ENCODE measurements at regions not wholly inside any gene's neighbourhood (a gene's known extent, or its start where the extent isn't known, plus 50 kb on each side); places are given as distances from the start of the nearest gene placed in this dataset.

GRCh38 chr2:221969087-221969829 is 329.5 kb downstream of the PAX3 start:
- no peaks in the 10 kb centered on the region for H3K79me2 ChIP-seq (ENCODE audit: control insufficient read depth, insufficient read depth, low read length)
- no peak overlapping the region for H3K9ac ChIP-seq (ENCODE audit: insufficient read depth, low read length)
- H3K4me2 ChIP-seq (ENCODE audit: extremely low read depth, insufficient read depth, low read length), result no peak overlapping the region
- H2AFZ ChIP-seq (ENCODE audit: low read length), result no peak overlapping the region
- H3K9me3 ChIP-seq (ENCODE audit: control insufficient read depth, insufficient read depth, low read depth, low read length), result no peaks in the 10 kb centered on the region
- no peaks in the 10 kb centered on the region for H3K27me3 ChIP-seq (ENCODE audit: control insufficient read depth, insufficient read depth, low read length)
- TF ChIP-seq EZH2 (IDR thresholded peaks at IDR 0.05; ENCODE audit: low read length, missing control alignments), result no peak
- peak; percentile 65 to 82 for TF ChIP-seq CTCF (conservative IDR thresholded peaks at IDR 0.05 in 1 of 2, IDR thresholded peaks at IDR 0.05 in 1 of 2; ENCODE audit: low read depth in 1 of 2, low read length in 2 of 2)
- no peak overlapping the region for H3K27ac ChIP-seq (ENCODE audit: insufficient read depth, low read length)
- H4K20me1 ChIP-seq (ENCODE audit: control insufficient read depth, extremely low read depth, insufficient read depth, low read length), result no peaks in the 10 kb centered on the region
- H3K4me1 ChIP-seq (ENCODE audit: control insufficient read depth, extremely low read depth, insufficient read depth, low read length), result no peaks in the 10 kb centered on the region
- no peaks in the 10 kb centered on the region for H3K36me3 ChIP-seq (ENCODE audit: control insufficient read depth, insufficient read depth, low read length)
- peak; percentile 40 to 69 for DNase-seq (ENCODE audit: low read depth in 2 of 2)
- H3K4me3 ChIP-seq (replicated peaks in 1 of 4; ENCODE audit: control extremely low read depth in 1 of 4, insufficient read depth in 1 of 4, low read depth in 3 of 4, low read length in 4 of 4), result no peak overlapping the region

DNA sequence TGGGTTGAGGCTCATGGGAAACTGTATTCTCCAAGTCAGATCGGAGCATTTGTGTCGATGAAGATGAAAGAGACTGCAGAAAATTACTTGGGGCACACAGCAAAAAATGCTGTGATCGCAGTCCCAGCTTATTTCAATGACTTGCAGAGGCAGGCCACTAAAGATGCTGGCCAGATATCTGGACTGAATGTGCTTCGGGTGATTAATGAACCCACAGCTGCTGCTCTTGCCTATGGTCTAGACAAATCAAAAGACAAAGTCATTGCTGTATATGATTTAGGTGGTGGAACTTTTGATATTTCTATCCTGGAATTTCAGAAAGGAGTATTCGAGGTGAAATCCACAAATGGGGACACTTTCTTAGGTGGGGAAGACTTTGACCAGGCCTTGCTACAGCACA is 336.6 kb downstream of the PAX3 start:
- H3K4me1 ChIP-seq (ENCODE audit: control insufficient read depth, extremely low read depth, insufficient read depth, low read length), result no peaks in the 10 kb centered on the region
- H3K9me3 ChIP-seq (ENCODE audit: control insufficient read depth, insufficient read depth, low read depth, low read length), result no peaks in the 10 kb centered on the region
- H3K4me2 ChIP-seq (ENCODE audit: extremely low read depth, insufficient read depth, low read length), result no peak overlapping the region
- no peak overlapping the region for H3K9ac ChIP-seq (ENCODE audit: insufficient read depth, low read length)
- no peaks in the 10 kb centered on the region for H3K36me3 ChIP-seq (ENCODE audit: control insufficient read depth, insufficient read depth, low read length)
- no peaks in the 10 kb centered on the region for H3K79me2 ChIP-seq (ENCODE audit: control insufficient read depth, insufficient read depth, low read length)
- no peak for TF ChIP-seq CTCF (conservative IDR thresholded peaks at IDR 0.05 in 1 of 2, IDR thresholded peaks at IDR 0.05 in 1 of 2; ENCODE audit: low read depth in 1 of 2, low read length in 2 of 2)
- no peak for TF ChIP-seq EZH2 (IDR thresholded peaks at IDR 0.05; ENCODE audit: low read length, missing control alignments)
- no peaks in the 10 kb centered on the region for H3K27me3 ChIP-seq (ENCODE audit: control insufficient read depth, insufficient read depth, low read length)
- no peak overlapping the region for H2AFZ ChIP-seq (ENCODE audit: low read length)
- no peak overlapping the region for H3K27ac ChIP-seq (ENCODE audit: insufficient read depth, low read length)
- no peak for DNase-seq (ENCODE audit: low read depth in 2 of 2)
- H4K20me1 ChIP-seq (ENCODE audit: control insufficient read depth, extremely low read depth, insufficient read depth, low read length), result no peaks in the 10 kb centered on the region
- H3K4me3 ChIP-seq (replicated peaks in 1 of 4; ENCODE audit: control extremely low read depth in 1 of 4, insufficient read depth in 1 of 4, low read depth in 3 of 4, low read length in 4 of 4), result no peak overlapping the region

- no peak overlapping the region for H2AFZ ChIP-seq (ENCODE audit: low read length)
- no peaks in the 10 kb centered on the region for H4K20me1 ChIP-seq (ENCODE audit: control insufficient read depth, extremely low read depth, insufficient read depth, low read length)
- H3K27ac ChIP-seq (ENCODE audit: insufficient read depth, low read length), result no peak overlapping the region
- no peak overlapping the region for H3K9ac ChIP-seq (ENCODE audit: insufficient read depth, low read length)
- H3K27me3 ChIP-seq (ENCODE audit: control insufficient read depth, insufficient read depth, low read length), result no peaks in the 10 kb centered on the region
- TF ChIP-seq CTCF (conservative IDR thresholded peaks at IDR 0.05 in 1 of 2, IDR thresholded peaks at IDR 0.05 in 1 of 2; ENCODE audit: low read depth in 1 of 2, low read length in 2 of 2), result no peak
- TF ChIP-seq EZH2 (IDR thresholded peaks at IDR 0.05; ENCODE audit: low read length, missing control alignments), result no peak
- no peak overlapping the region for H3K4me2 ChIP-seq (ENCODE audit: extremely low read depth, insufficient read depth, low read length)
- DNase-seq (ENCODE audit: low read depth in 2 of 2), result no peak
- no peak overlapping the region for H3K4me3 ChIP-seq (replicated peaks in 1 of 4; ENCODE audit: control extremely low read depth in 1 of 4, insufficient read depth in 1 of 4, low read depth in 3 of 4, low read length in 4 of 4)
- H3K9me3 ChIP-seq (ENCODE audit: control insufficient read depth, insufficient read depth, low read depth, low read length), result no peaks in the 10 kb centered on the region
- H3K4me1 ChIP-seq (ENCODE audit: control insufficient read depth, extremely low read depth, insufficient read depth, low read length), result no peaks in the 10 kb centered on the region
- no peaks in the 10 kb centered on the region for H3K79me2 ChIP-seq (ENCODE audit: control insufficient read depth, insufficient read depth, low read length)
- H3K36me3 ChIP-seq (ENCODE audit: control insufficient read depth, insufficient read depth, low read length), result no peaks in the 10 kb centered on the region
These were observed 337.2 kb downstream of the PAX3 start for GRCh38 chr2:221961561-221961960.
